WERI-Rb-1 (cell line): ENCODE measurements at regions not wholly inside any gene's neighbourhood (a gene's known extent, or its start where the extent isn't known, plus 50 kb on each side); places are given as distances from the start of the nearest gene placed in this dataset.
"Not testable (repeated sequence)": the region's sequence is repeated elsewhere in the genome, so short reads cannot be mapped to it uniquely, and the experiment has no call there.

Source experiments
- DNase-seq: peaks from one replicate; pipeline ENCODE4 v3.0.0-alpha.2; 2020
- H3K27ac ChIP-seq: fragments of 250-450 bp; sonication (Bioruptor Pico); 2 replicates; pipeline ENCODE4 v1.5.1; 2020; ENCODE audit warnings: mild to moderate bottlenecking, moderate library complexity
- H3K27me3 ChIP-seq: fragments of 250-450 bp; sonication (Bioruptor Pico); 2 replicates; pipeline ENCODE4 v1.5.1; 2021; ENCODE audit warnings: mild to moderate bottlenecking, low read depth, moderate library complexity; ENCODE audit not compliant: insufficient read depth, severe bottlenecking
- H3K36me3 ChIP-seq: fragments of 250-450 bp; sonication (Bioruptor Pico); 2 replicates; pipeline ENCODE4 v1.5.1; 2020; ENCODE audit warnings: mild to moderate bottlenecking, moderate library complexity
- H3K4me3 ChIP-seq: 2 replicates; pipeline ENCODE4 v1.5.1; 2011; ENCODE audit warnings: low read depth, mild to moderate bottlenecking, control low read depth, low read length
- H3K9me3 ChIP-seq: fragments of 250-450 bp; sonication (Bioruptor Pico); 2 replicates; pipeline ENCODE4 v1.5.1; 2021; ENCODE audit warnings: mild to moderate bottlenecking, moderate library complexity; ENCODE audit not compliant: severe bottlenecking
- TF ChIP-seq, protein P1 (sequence below): IDR thresholded peaks from 2 replicates; pipeline ENCODE4 v1.5.1; 2011; ENCODE audit warnings: low read depth, mild to moderate bottlenecking, control low read depth, inconsistent platforms, low read length

- TF ChIP-seq, protein P1, sequence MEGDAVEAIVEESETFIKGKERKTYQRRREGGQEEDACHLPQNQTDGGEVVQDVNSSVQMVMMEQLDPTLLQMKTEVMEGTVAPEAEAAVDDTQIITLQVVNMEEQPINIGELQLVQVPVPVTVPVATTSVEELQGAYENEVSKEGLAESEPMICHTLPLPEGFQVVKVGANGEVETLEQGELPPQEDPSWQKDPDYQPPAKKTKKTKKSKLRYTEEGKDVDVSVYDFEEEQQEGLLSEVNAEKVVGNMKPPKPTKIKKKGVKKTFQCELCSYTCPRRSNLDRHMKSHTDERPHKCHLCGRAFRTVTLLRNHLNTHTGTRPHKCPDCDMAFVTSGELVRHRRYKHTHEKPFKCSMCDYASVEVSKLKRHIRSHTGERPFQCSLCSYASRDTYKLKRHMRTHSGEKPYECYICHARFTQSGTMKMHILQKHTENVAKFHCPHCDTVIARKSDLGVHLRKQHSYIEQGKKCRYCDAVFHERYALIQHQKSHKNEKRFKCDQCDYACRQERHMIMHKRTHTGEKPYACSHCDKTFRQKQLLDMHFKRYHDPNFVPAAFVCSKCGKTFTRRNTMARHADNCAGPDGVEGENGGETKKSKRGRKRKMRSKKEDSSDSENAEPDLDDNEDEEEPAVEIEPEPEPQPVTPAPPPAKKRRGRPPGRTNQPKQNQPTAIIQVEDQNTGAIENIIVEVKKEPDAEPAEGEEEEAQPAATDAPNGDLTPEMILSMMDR = no peak
- Histone ChIP-seq H3K27me3 (no peaks in the 10 kb centered on the region), H3K4me3 (no peak overlapping the region), H3K36me3 (no peaks in the 10 kb centered on the region), H3K9me3 (no peaks in the 10 kb centered on the region), H3K27ac (no peak overlapping the region)
- no peak for DNase-seq
Observed at GRCh38 chr10:21130683-21131442, 233.8 kb upstream of the NEBL start.

GRCh38 chr10:21130108-21130507 lies 233.0 kb upstream of the NEBL start:
- Histone ChIP-seq H3K36me3 (no peaks in the 10 kb centered on the region), H3K27ac (no peak overlapping the region), H3K27me3 (no peaks in the 10 kb centered on the region), H3K4me3 (no peak overlapping the region), H3K9me3 (no peaks in the 10 kb centered on the region)
- no peak for DNase-seq
- TF ChIP-seq, protein P1 = no peak

DNA sequence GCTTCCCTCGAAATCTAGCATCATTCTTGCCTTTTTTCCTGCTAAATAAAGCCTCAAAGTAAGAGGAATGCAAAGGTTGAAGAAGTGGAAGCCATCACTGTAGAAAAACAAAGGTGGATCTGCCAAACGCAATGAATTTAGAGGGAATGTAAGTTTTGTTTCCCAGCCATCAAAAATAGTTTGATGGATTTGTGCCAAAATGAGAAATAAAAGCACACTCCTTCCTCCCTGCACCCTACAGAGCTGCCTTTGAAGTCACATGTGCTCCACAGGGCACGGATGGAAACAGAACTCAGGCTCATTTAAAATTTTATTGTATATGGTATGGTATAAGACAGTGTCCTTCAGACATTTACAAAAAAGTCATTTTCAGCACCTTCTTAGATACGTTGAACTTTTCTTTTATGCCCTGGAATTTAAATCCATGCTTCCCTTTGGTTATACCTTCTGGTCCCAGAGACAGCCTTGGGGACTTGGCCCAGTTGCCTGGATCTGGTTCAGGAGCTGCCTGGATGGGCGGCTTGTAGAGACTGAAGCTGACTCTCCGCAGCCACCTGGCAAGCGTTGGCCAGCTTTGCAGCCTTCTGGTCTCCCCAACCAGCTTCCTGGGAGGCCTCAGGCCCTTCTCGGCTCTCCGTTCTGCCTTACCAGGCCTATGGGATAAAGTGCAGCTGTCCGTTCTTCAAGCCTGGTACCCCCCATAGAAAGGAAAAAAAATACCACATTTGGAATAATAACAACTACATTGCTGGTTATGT lies 228.5 kb upstream of the NEBL start:
- DNase-seq = no peak
- Histone ChIP-seq H3K36me3 (no peaks in the 10 kb centered on the region), H3K4me3 (no peak overlapping the region), H3K27ac (no peak overlapping the region), H3K27me3 (no peaks in the 10 kb centered on the region), H3K9me3 (no peaks in the 10 kb centered on the region)
- TF ChIP-seq, protein P1 = no peak

GRCh38 chr10:21122907-21123306 lies 225.8 kb upstream of the NEBL start:
- Histone ChIP-seq H3K27me3 (no peaks in the 10 kb centered on the region), H3K27ac (no peak overlapping the region), H3K36me3 (no peaks in the 10 kb centered on the region), H3K4me3 (no peak overlapping the region), H3K9me3 (no peaks in the 10 kb centered on the region)
- DNase-seq = no peak
- TF ChIP-seq, protein P1 = no peak

DNA sequence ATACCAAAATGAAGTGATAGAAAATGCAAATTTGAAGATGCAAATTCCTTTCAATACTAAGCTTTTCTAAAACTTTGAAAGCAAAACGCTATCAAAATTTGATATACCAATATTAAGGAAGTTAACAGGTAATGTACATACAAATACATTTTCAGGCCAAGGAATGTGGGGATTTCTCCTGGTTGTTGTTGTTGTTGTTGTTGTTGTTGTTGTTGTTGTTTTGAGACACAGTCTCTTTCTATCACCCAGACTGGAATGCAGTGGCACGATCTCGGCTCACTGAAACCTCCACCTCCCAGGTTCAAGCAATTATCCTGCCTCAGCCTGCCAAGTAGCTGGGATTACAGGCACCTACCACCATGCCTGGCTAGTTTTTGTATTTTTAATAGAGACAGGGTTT lies 224.7 kb upstream of the NEBL start:
- H3K36me3 ChIP-seq, H3K9me3 ChIP-seq, H3K4me3 ChIP-seq, DNase-seq, H3K27me3 ChIP-seq, H3K27ac ChIP-seq: not testable (repeated sequence)

GRCh38 chr10:21114683-21115082 lies 217.6 kb upstream of the NEBL start:
- TF ChIP-seq, protein P1 = no peak
- no peak for DNase-seq
- Histone ChIP-seq H3K9me3 (no peaks in the 10 kb centered on the region), H3K27me3 (no peaks in the 10 kb centered on the region), H3K4me3 (no peak overlapping the region), H3K36me3 (no peaks in the 10 kb centered on the region), H3K27ac (no peak overlapping the region)
